ENCODE measurements at regions not wholly inside any gene's neighbourhood (a gene's known extent, or its start where the extent isn't known, plus 50 kb on each side); places are given as distances from the start of the nearest gene placed in this dataset.

DNA sequence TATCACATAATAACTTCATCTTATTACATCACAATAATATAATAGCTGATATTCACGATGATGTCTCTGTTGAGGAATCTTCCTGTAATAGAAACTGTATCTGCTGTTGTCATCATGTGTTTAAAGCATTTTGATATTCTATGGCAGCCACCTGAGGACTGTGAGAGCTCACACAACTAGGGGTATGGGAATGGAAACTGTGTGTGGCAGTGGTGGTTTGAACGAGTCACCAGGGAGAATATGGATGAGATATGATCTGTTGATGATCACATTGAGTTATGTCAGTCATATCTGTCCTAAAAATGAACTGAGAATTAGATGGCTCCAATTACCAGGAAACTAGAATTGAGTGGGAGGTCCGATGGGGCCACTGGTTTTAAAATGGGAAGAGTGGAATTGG is 169.6 kb downstream of the MID1IP1 start:
- no peaks in the 10 kb centered on the region for H3K27me3 ChIP-seq
- H3K36me3 ChIP-seq (replicated peaks in 1 of 2; ENCODE audit: insufficient read depth in 1 of 2, low read depth in 2 of 2) = no peaks in the 10 kb centered on the region
- ATAC-seq (no peak), DNase-seq (no peak)
- H3K9me3 ChIP-seq = no peaks in the 10 kb centered on the region
- H3K4me1 ChIP-seq = no peaks in the 10 kb centered on the region
- 86 to 87% methylated on average over 3 of the region's 3 CpGs for WGBS, 2 donors
- no peak overlapping the region for H3K27ac ChIP-seq
- TF ChIP-seq, protein P1, sequence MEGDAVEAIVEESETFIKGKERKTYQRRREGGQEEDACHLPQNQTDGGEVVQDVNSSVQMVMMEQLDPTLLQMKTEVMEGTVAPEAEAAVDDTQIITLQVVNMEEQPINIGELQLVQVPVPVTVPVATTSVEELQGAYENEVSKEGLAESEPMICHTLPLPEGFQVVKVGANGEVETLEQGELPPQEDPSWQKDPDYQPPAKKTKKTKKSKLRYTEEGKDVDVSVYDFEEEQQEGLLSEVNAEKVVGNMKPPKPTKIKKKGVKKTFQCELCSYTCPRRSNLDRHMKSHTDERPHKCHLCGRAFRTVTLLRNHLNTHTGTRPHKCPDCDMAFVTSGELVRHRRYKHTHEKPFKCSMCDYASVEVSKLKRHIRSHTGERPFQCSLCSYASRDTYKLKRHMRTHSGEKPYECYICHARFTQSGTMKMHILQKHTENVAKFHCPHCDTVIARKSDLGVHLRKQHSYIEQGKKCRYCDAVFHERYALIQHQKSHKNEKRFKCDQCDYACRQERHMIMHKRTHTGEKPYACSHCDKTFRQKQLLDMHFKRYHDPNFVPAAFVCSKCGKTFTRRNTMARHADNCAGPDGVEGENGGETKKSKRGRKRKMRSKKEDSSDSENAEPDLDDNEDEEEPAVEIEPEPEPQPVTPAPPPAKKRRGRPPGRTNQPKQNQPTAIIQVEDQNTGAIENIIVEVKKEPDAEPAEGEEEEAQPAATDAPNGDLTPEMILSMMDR (IDR thresholded peaks at IDR 0.05) = no peak
- TF ChIP-seq POLR2A (IDR thresholded peaks at IDR 0.05) = no peak
- intact Hi-C loops (cut with DNase I) = no loop called here
- H3K4me3 ChIP-seq = no peak overlapping the region

DNA sequence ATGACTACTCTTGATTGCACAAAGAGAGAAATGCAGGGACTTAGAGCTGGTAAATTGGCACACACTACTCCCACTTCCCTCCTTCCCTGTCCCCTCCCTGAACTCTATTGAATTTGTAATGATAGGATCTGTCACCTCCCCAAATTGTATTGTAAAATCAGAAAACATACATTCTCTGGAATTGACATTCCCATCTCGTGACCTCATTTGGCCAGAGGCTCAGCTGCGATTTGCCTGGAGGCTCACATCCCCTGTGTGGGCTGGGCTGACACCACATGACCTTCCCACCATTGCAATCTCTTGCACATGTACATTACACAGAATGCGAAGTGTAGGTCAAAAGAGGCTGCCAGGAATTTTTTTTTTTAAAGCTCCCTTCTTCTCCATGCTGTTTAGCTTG is 172.1 kb downstream of the MID1IP1 start:
- H3K4me1 ChIP-seq = no peaks in the 10 kb centered on the region
- H3K9me3 ChIP-seq = no peaks in the 10 kb centered on the region
- TF ChIP-seq POLR2A (IDR thresholded peaks at IDR 0.05) = no peak
- TF ChIP-seq, protein P1 (IDR thresholded peaks at IDR 0.05) = no peak
- no peaks in the 10 kb centered on the region for H3K36me3 ChIP-seq (replicated peaks in 1 of 2; ENCODE audit: insufficient read depth in 1 of 2, low read depth in 2 of 2)
- DNase-seq (no peak), ATAC-seq (no peak)
- 51 to 63% methylated on average over 3 of the region's 3 CpGs for WGBS, 2 donors
- intact Hi-C loops (cut with DNase I) = no loop called here
- no peak overlapping the region for H3K4me3 ChIP-seq
- no peak overlapping the region for H3K27ac ChIP-seq
- H3K27me3 ChIP-seq = no peaks in the 10 kb centered on the region

DNA sequence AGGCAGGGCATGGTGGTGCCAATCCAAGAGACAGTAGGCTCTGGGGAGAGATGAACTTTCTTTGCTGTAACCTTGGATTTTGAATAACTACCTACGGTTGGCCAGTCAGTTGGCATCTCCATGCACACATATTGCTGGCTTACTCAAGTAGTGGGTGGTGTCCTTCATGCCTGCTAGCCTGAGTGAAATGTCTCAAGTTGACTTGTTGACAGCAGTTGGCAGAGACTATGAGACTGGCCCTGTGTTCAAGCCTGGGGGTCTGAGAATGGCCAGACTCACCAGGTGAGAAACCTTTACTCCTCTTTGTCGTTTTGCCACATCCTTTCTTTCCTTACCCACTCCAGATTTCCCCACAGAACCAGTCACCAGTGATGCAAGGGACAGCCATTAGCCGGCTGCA is 173.3 kb downstream of the MID1IP1 start:
- intact Hi-C loops (cut with DNase I) = no loop called here
- Histone ChIP-seq H3K36me3 (replicated peaks in 1 of 2; ENCODE audit: insufficient read depth in 1 of 2, low read depth in 2 of 2) (no peaks in the 10 kb centered on the region), H3K27me3 (no peaks in the 10 kb centered on the region), H3K9me3 (no peaks in the 10 kb centered on the region), H3K27ac (no peak overlapping the region), H3K4me1 (no peaks in the 10 kb centered on the region), H3K4me3 (no peak overlapping the region)
- DNase-seq (no peak), ATAC-seq (no peak)
- no peak for TF ChIP-seq POLR2A (IDR thresholded peaks at IDR 0.05)
- WGBS, 2 donors = 93 to 100% methylated on average over 3 of the region's 3 CpGs

DNA sequence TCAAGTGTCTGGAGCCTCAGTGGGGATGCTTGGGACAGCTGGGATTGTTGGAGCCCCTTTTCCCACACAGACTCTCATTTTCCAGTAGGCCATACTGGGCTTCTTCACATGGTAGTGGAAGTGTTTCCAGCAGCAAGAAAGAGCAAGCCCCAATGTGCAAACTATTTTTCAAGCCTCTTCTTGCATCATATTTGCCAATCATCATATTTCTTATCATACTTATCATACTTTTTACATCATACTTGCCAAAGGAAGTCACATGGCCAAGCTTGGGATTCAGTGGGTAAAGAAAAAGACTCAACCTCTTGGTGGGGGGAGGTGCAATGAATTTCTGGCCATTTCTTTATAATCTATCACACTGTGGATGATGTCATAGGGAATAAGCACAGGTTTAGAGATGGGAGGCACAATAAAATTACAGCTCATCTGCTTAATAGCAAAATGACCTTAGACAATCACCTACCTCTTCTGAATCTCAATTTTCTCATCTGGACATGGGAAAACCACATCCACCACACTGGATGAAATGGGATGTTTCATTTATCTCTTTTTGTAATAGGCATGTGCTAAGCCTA is 174.2 kb downstream of the MID1IP1 start:
- no peak overlapping the region for H3K4me3 ChIP-seq
- intact Hi-C loops (cut with DNase I) = no loop called here
- DNase-seq = no peak

DNA sequence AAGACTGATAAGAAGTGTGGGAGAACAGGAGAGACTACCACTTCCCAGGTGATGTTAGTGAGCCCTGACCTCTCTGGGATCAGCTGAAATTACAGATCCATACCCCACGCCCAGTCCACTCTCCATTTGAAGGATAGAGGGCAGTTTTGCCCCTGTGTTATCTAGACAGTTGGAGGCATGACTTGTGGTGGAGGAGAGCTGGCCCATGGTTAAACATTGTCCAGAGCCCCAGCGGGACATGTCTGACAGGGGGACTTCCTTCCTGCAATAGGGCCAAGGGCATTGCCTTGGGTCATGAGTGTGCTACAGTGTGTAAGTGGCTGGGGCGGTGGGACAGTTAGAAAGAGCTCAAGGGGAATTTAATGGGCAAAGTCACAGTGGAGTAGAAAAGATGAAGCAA is 181.1 kb downstream of the MID1IP1 start:
- no peaks in the 10 kb centered on the region for H3K9me3 ChIP-seq
- TF ChIP-seq, protein P1 (IDR thresholded peaks at IDR 0.05) = no peak
- TF ChIP-seq POLR2A (IDR thresholded peaks at IDR 0.05) = no peak
- H3K27me3 ChIP-seq = no peaks in the 10 kb centered on the region
- peaks cover 40% of the 10 kb centered on the region for H3K4me1 ChIP-seq
- intact Hi-C loops (cut with DNase I) = no loop called here
- H3K27ac ChIP-seq = no peak overlapping the region
- ATAC-seq (no peak), DNase-seq (no peak)
- H3K4me3 ChIP-seq = no peak overlapping the region
- WGBS, 2 donors = 54 to 76% methylated on average over 2 to 3 of the region's 3 CpGs
- H3K36me3 ChIP-seq (replicated peaks in 1 of 2; ENCODE audit: insufficient read depth in 1 of 2, low read depth in 2 of 2) = no peaks in the 10 kb centered on the region

More for the DNA sequence above, 174.2 kb downstream of the MID1IP1 start:
- Histone ChIP-seq H3K27me3 (no peaks in the 10 kb centered on the region), H3K36me3 (replicated peaks in 1 of 2; ENCODE audit: insufficient read depth in 1 of 2, low read depth in 2 of 2) (no peaks in the 10 kb centered on the region), H3K4me1 (no peaks in the 10 kb centered on the region), H3K9me3 (no peaks in the 10 kb centered on the region), H3K27ac (no peak overlapping the region)
- no peak for TF ChIP-seq POLR2A (IDR thresholded peaks at IDR 0.05)
- no peak for ATAC-seq

DNA sequence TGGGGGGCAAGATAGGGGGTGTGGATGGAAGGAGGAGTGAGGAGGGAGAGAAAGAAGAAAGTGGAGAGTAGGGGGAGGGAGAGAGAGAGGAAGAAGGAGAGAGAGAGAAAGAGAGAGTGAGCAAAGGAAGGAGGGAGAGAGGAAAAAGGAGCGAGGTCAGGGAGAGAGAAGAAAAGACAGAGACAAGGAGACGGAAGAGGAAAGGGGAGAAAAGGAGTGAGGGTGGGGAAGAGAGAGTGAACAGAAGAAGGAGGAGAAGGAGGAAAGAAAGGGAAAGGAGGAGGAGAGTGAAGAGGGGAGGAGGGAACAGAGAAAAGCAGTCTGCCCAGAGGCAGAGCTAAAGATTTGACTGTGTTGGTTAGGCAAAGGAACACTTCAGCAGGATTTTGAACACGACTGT is 181.6 kb downstream of the MID1IP1 start:
- peaks cover 42% of the 10 kb centered on the region for H3K4me1 ChIP-seq
- no peaks in the 10 kb centered on the region for H3K36me3 ChIP-seq (replicated peaks in 1 of 2; ENCODE audit: insufficient read depth in 1 of 2, low read depth in 2 of 2)
- no peaks in the 10 kb centered on the region for H3K9me3 ChIP-seq
- no peak overlapping the region for H3K27ac ChIP-seq
- ATAC-seq = no peak
- no peak for DNase-seq
- H3K27me3 ChIP-seq = no peaks in the 10 kb centered on the region
- intact Hi-C loops (cut with DNase I) = no loop called here
- 38 to 40% methylated on average over 2 to 3 of the region's 3 CpGs for WGBS, 2 donors
- H3K4me3 ChIP-seq = no peak overlapping the region
- no peak for TF ChIP-seq POLR2A (IDR thresholded peaks at IDR 0.05)
- TF ChIP-seq, protein P1 (IDR thresholded peaks at IDR 0.05) = no peak

Data from body of pancreas (tissue), 4 donors.